Medulla oblongata (tissue), 1 donor: ENCODE measurements at regions not wholly inside any gene's neighbourhood (a gene's known extent, or its start where the extent isn't known, plus 50 kb on each side); places are given as distances from the start of the nearest gene placed in this dataset.

Experiments used
- DNase-seq: peaks from one replicate; pipeline ENCODE4 v3.0.0-alpha.2; 2015; ENCODE audit errors: extremely low spot score

- no peak for DNase-seq
Observed at GRCh38 chr15:93880358-93880757, 351.0 kb upstream of the MCTP2 start.

GRCh38 chr15:93870583-93870982 is 360.8 kb upstream of the MCTP2 start:
- no peak for DNase-seq

- no peak for DNase-seq
Observed at GRCh38 chr15:93866948-93867347, 364.4 kb upstream of the MCTP2 start.

- no peak for DNase-seq
Observed at GRCh38 chr15:93866476-93866875, 364.9 kb upstream of the MCTP2 start.

- no peak for DNase-seq
Observed at GRCh38 chr15:93865586-93865985, 365.8 kb upstream of the MCTP2 start.

- DNase-seq = peak; percentile 63
Observed at GRCh38 chr15:93862791-93863190, 368.6 kb upstream of the MCTP2 start.

GRCh38 chr15:93861956-93862741 is 369.2 kb upstream of the MCTP2 start:
- no peak for DNase-seq

GRCh38 chr15:93861413-93861812 is 369.9 kb upstream of the MCTP2 start:
- no peak for DNase-seq

- no peak for DNase-seq
Observed at GRCh38 chr15:93860701-93861100, 370.7 kb upstream of the MCTP2 start.

- DNase-seq = no peak
Observed at GRCh38 chr15:93859176-93859575, 372.2 kb upstream of the MCTP2 start.

- no peak for DNase-seq
Observed at GRCh38 chr15:93855181-93855826, 376.1 kb upstream of the MCTP2 start.

- DNase-seq = no peak
Observed at GRCh38 chr15:93854088-93854487, 377.3 kb upstream of the MCTP2 start.

GRCh38 chr15:93852761-93853160 is 378.6 kb upstream of the MCTP2 start:
- no peak for DNase-seq

- DNase-seq = no peak
Observed at GRCh38 chr15:93848490-93848889, 382.9 kb upstream of the MCTP2 start.

GRCh38 chr15:93848076-93848475 is 383.3 kb upstream of the MCTP2 start:
- DNase-seq = no peak

- no peak for DNase-seq
Observed at GRCh38 chr15:93846148-93846547, 385.2 kb upstream of the MCTP2 start.

- DNase-seq = no peak
Observed at GRCh38 chr15:93837450-93837849, 393.9 kb upstream of the MCTP2 start.

- DNase-seq = no peak
Observed at GRCh38 chr15:93835344-93835743, 396.0 kb upstream of the MCTP2 start.

- no peak for DNase-seq
Observed at GRCh38 chr15:93831641-93832040, 399.7 kb upstream of the MCTP2 start.

GRCh38 chr15:93830221-93831080 is 400.9 kb upstream of the MCTP2 start:
- DNase-seq = no peak

GRCh38 chr15:93829115-93829870 is 402.1 kb upstream of the MCTP2 start:
- DNase-seq = no peak

GRCh38 chr15:93826790-93827189 is 404.6 kb upstream of the MCTP2 start:
- no peak for DNase-seq
